Fibroblast of villous mesenchyme (primary cell): ENCODE measurements at regions not wholly inside any gene's neighbourhood (a gene's known extent, or its start where the extent isn't known, plus 50 kb on each side); places are given as distances from the start of the nearest gene placed in this dataset.
A peak's percentile ranks its signal among the peaks of the same experiment; 100 is the strongest.

ENCODE experiments used
- DNase-seq: peaks from one replicate; pipeline ENCODE4 v3.0.0-alpha.2; 2010; ENCODE audit warnings: low read depth
- H3K4me3 ChIP-seq: 2 replicates; pipeline ENCODE4 v1.5.1; 2011; ENCODE audit warnings: low read depth, mild to moderate bottlenecking, low read length
- TF ChIP-seq, protein P1 (sequence below): IDR thresholded peaks from 2 replicates; pipeline ENCODE4 v1.5.1; 2012; ENCODE audit warnings: low read depth, mild to moderate bottlenecking, low read length; ENCODE audit not compliant: insufficient read depth

DNA sequence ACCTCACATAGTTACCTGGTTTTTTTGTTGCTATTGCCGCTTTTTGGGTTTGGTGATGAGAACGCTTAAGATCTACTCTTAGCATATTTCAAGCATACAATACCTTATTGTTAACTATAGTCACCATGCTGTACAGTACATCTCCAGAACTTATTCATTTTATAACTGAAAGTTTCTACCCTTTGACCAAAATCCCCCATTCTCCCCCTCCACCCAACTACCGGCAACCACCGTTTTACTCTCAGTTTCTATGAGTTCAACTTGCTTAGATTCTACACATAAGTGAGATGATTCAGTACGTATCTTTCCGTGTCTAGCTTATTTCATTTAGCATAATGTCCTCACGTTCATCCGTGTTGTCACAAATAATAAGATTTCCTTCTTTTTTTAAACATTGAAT, 86.7 kb upstream of the IL6 start:
- no peak overlapping the region for H3K4me3 ChIP-seq

GRCh38 chr7:22639396-22639795, 87.6 kb upstream of the IL6 start:
- DNase-seq, result no peak
- TF ChIP-seq, protein P1, sequence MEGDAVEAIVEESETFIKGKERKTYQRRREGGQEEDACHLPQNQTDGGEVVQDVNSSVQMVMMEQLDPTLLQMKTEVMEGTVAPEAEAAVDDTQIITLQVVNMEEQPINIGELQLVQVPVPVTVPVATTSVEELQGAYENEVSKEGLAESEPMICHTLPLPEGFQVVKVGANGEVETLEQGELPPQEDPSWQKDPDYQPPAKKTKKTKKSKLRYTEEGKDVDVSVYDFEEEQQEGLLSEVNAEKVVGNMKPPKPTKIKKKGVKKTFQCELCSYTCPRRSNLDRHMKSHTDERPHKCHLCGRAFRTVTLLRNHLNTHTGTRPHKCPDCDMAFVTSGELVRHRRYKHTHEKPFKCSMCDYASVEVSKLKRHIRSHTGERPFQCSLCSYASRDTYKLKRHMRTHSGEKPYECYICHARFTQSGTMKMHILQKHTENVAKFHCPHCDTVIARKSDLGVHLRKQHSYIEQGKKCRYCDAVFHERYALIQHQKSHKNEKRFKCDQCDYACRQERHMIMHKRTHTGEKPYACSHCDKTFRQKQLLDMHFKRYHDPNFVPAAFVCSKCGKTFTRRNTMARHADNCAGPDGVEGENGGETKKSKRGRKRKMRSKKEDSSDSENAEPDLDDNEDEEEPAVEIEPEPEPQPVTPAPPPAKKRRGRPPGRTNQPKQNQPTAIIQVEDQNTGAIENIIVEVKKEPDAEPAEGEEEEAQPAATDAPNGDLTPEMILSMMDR, result no peak
- H3K4me3 ChIP-seq, result no peak overlapping the region

More for the DNA sequence above, 86.7 kb upstream of the IL6 start:
- no peak for DNase-seq
- TF ChIP-seq, protein P1, result no peak

- H3K4me3 ChIP-seq, result no peak overlapping the region
- TF ChIP-seq, protein P1, result no peak
- no peak for DNase-seq
Measured at GRCh38 chr7:22635349-22635748, 91.7 kb upstream of the IL6 start.

DNA sequence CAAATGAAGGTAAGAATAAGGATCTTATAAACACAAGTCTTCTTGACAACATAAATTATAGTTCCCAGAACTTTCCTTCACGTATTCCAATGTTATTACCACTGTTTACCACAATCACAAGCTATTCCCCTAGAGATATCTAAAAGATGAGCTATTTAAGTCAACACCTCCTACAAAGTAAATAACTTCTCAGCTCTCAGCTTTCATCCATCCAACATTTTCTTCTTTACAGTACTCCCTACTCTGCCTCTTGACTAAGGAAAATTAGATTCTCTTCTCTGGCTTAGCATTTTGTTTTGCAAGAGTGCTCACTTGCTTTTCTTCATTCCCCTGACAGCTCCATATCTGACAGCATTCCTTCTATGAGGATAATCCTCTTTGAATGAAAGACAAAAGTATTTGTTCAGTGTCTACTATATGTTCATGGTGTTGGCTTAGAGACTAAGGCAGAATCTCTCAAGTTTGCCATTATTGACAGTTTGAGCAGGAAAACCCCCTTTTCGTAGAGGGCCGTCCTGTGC, 93.0 kb upstream of the IL6 start:
- H3K4me3 ChIP-seq, result no peak overlapping the region
- DNase-seq, result peak; percentile 56
- TF ChIP-seq, protein P1, result no peak

DNA sequence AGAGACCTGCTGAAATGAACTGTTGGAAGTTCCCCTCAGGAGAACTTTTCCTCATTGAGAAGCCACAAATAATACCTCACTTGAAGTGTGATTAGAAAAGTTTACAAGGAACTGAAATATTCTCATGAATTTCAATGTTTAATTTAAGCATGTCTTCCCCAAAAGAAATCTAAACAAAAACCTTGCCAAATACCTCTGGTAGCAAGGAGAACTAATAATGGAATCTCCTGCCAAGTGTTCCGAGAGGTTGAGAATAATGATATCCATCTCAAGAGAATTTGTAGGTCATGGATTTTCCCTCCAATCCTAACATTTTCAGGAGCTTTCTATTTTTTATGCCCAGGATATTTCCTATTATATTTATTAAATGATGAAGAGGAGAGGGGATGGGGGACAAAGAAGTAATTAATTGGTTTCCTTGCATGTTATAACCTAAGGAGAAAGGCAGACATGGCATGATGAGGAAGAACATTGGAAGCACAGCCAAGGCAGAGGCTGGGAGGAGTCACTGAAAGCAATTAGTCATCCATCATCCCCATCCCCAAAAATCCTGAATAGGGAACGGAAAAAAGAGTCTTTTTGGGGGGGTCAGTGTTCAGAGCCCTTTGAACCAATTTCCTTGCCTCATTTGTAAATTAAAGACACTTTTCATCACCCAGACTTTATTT, 93.6 kb upstream of the IL6 start:
- H3K4me3 ChIP-seq, result no peak overlapping the region
- peak; percentile 27 for DNase-seq

DNA sequence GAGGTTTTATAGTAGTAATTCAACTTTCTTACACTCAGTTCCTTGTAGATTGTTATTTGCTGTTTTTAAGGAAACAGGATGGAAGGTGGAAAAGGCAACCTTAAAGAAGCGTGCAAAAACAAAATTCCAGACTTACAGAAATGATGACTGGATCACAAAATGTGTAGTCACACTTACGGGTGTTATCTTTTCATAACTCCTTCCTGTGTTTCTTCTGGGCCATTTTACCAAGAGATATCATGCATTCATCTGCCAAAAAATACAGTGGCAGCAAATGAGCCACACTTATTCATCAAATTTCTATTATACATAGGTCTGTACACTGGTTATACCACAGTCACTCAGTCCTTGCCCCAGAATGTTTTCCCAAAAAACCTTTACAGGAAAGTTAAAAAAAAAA, 94.3 kb upstream of the IL6 start:
- no peak for DNase-seq
- TF ChIP-seq, protein P1, result no peak

More for the DNA sequence above, 93.6 kb upstream of the IL6 start:
- TF ChIP-seq, protein P1, result no peak

DNA sequence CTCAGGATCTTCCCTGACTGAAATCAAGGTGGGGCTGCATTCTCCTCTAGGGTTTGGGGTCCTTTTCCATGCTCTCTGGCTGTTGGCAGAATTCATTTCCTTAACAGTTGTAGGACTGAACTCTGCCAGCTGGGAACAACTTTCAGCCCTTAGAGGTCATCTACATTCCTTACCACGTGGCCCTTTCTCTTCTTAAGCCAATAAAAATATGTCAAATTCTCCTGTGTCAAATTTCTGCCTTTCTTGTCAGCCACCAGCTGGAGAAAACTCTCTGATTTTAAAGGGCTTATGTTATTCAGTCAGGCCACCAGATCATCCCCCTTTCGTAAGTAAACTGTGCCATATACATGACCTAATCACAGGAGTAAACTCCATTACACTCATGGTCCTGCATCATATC, 95.3 kb upstream of the IL6 start:
- TF ChIP-seq, protein P1, result no peak
- DNase-seq, result no peak
- H3K4me3 ChIP-seq, result no peak overlapping the region

More for the DNA sequence above, 94.3 kb upstream of the IL6 start:
- no peak overlapping the region for H3K4me3 ChIP-seq
